OCI-LY7 (cell line): ENCODE measurements at regions not wholly inside any gene's neighbourhood (a gene's known extent, or its start where the extent isn't known, plus 50 kb on each side); places are given as distances from the start of the nearest gene placed in this dataset.

Source experiments
- CTCF ChIP-seq: fragments of 200-600 bp; sonication (generic); conservative IDR thresholded peaks from 2 replicates; pipeline ENCODE4 v1.5.1; 2014; ENCODE audit warnings: mild to moderate bottlenecking, antibody characterized with exemption, low read length, moderate library complexity, mixed read lengths
- EZH2phosphoT487 ChIP-seq: fragments of 200-600 bp; sonication (generic); IDR thresholded peaks from 2 replicates; pipeline ENCODE4 v1.6.1; 2018; ENCODE audit warnings: low read depth, borderline replicate concordance, mild to moderate bottlenecking, mixed run types, antibody characterized with exemption, low read length, moderate library complexity, mixed read lengths

GRCh38 chr3:150261958-150262357 lies 146.1 kb upstream of the TSC22D2 start:
- TF ChIP-seq CTCF (no peak), EZH2phosphoT487 (no peak)
